SHP77 treated with DMSO at 0.1 percent for 48 hours (cell line): ENCODE measurements at regions not wholly inside any gene's neighbourhood (a gene's known extent, or its start where the extent isn't known, plus 50 kb on each side); places are given as distances from the start of the nearest gene placed in this dataset.

Experiments used
- DNase-seq: peaks from one replicate; lab custom pipeline; 2025; lab: John Stamatoyannopoulos, UW

- DNase-seq, result no peak
These were observed 159.5 kb upstream of the CNTN6 start for GRCh38 chr3:933326-933725.

GRCh38 chr3:944786-945185, 148.0 kb upstream of the CNTN6 start:
- no peak for DNase-seq

GRCh38 chr3:945738-946137, 147.1 kb upstream of the CNTN6 start:
- DNase-seq, result no peak

DNA sequence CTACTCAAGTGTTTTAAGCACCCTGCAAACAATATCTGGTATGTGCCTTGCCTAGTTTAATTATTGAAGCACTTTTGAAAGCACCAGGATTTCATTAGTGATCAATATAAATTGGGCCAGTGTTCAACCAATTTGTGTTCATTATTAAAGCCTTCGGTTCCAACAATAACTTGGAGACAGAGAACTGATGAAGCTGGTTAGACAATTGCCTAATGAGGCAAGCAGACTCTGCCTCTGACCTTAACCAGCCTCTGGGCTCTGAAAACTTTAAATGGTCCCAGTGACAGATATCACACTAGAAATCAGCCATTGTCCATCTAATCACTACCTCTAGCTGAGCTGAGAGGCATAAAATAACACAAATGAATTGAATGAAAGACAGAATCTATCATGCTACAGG, 139.9 kb upstream of the CNTN6 start:
- no peak for DNase-seq

DNA sequence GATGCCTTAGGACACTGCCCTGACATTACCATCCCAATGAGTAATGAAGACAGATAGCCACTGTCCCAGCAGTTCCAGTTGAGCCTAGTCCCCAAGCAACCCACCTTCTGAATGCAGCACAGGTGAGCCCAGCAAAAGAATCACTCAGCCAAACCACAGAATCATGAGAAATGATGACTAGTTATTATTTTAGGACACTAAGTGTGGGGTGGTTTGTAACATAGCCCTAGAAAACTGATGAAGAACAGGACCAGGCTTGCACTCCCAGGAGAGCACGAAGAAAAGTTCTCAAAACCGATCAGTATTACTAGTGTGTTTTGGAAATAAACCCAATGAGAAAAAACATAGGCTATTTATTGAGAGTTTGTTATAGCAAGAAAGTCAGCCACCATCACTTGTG, 129.6 kb upstream of the CNTN6 start:
- DNase-seq, result no peak

GRCh38 chr3:963755-964154, 129.1 kb upstream of the CNTN6 start:
- no peak for DNase-seq

- DNase-seq, result no peak
These were observed 127.0 kb upstream of the CNTN6 start for GRCh38 chr3:965826-966225.

GRCh38 chr3:966341-966740, 126.5 kb upstream of the CNTN6 start:
- DNase-seq, result no peak

DNA sequence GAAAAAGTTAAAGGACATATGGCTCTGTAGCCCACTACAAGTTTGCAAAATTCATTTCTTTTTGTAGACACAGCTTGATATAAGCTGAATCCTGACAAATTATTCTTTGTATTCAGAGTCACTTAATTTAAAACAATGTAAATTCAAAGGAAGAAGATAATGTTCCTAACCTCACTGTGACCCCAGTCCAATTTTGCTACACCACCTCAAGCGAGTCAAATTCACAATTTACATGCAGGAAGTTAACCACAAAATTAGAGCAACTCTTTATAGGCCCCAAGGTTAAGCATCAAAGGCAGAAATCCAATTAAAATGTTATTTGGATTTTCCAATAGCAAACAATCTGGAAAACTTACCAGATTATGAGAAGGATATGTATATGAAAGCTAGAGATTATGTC, 119.5 kb upstream of the CNTN6 start:
- no peak for DNase-seq

DNA sequence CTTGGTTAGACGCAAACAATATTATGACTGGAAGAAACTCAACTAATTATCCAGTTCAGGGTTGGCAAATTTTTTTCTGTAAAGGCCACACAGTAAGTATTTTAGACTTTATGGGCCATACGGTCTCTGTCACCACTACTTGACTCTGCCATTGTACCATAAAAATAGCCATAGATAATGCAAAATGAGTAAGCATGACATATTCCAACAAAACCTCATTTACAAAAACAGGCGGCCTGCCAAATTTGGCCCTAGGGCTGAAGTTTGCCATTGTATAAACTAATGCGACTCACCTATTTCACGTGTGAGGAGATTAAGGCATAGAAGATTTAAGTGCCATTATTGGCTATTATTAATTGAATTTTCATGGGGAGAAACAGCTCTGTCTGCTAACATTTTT, 116.8 kb upstream of the CNTN6 start:
- DNase-seq, result no peak

DNA sequence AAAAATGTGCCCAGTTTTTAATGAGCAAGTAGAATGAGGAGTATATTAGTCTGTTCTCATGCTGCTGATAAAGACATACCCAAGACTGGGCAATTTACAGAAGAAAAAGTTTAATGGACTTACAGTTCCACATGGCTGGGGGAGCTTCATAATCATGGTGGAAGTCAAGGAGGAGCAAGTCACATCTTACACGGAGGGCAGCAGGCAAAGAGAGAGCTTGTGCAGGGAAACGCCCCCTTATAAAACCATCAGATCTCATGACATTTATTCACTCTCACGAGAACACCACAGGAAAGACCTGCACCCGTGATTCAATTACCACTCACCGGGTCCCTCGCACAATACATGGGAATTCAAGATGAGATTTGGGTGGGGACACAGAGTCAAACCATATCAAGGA, 111.7 kb upstream of the CNTN6 start:
- DNase-seq, result no peak

GRCh38 chr3:988785-989184, 104.0 kb upstream of the CNTN6 start:
- DNase-seq, result no peak

- DNase-seq, result no peak
These were observed 100.0 kb upstream of the CNTN6 start for GRCh38 chr3:992871-993270.

- DNase-seq, result no peak
These were observed 90.8 kb upstream of the CNTN6 start for GRCh38 chr3:1002010-1002409.

DNA sequence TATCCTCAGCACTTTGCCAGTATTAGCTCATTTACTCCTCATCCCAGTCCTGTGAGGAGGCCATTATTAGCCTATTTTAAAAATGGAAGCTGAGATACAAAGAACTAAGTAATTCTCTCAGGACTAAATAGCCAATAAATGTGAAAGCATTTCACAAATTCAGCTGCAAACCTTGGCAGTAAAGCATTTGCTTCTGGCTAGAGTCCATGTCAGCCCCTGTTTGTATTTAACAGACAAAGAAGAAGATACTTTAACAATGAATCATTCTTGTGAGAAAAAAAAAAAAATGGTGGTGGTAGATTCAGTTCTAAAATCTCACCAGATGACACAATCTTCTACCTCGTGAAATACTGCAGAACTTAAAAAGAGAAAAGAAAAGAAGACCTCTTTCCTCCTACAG, 85.0 kb upstream of the CNTN6 start:
- no peak for DNase-seq

GRCh38 chr3:1010228-1010627, 82.6 kb upstream of the CNTN6 start:
- no peak for DNase-seq

- no peak for DNase-seq
These were observed 77.0 kb upstream of the CNTN6 start for GRCh38 chr3:1015826-1016225.

DNA sequence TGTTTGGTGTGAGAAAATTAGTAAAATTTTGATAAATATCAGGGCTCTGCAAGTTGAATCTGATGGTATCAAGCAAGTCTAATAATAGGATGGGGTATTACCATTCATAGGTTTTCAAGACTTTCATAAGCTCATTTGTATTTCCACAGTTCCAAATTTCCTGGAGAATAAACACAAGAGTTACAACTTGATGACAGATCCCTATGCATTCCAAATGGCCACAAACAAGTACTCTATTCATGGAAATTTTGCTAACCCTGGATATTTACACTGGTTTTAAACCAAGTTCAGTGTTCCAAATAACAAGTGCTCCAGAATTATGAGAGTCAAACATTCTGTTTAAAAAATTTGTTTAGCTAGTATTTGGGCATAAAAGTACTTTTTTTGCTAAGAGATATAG, 75.0 kb upstream of the CNTN6 start:
- DNase-seq, result no peak

DNA sequence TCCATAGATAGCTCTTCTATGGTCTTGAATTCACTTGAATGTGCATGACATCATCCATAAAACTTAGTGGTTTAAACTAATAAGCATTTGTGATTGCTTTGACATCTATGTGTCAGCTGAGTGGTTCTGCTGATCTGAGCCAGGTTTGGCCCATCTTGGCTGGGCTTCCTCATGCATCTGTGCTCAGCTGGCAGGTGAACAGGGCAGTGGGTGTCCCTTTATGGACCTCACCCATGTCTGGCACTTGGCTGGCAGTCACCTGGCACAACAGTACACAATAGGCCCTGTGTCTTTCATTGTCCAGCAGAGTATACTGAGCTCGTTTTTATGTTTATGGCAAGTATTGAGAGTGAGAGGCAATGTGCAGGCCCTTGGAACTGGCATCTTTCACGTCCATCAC, 73.7 kb upstream of the CNTN6 start:
- no peak for DNase-seq

DNA sequence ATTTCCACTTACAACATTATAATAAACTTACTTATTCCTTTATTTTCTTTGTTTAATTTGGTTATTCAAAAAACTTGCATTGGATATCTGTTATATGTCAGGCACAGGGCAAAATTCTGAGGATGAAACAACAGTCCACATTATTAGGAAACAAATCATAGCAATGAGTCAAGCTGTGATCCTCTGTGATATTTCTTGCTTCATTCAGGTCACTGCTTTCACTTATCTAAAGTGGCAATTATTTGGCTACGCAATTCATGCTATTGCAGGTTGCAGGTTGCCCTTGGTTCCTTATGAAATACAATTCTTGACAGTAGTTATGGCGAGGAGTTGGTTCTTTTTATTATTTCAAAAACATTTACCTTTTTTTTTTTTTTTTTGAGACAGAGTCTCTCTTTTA, 66.4 kb upstream of the CNTN6 start:
- no peak for DNase-seq

DNA sequence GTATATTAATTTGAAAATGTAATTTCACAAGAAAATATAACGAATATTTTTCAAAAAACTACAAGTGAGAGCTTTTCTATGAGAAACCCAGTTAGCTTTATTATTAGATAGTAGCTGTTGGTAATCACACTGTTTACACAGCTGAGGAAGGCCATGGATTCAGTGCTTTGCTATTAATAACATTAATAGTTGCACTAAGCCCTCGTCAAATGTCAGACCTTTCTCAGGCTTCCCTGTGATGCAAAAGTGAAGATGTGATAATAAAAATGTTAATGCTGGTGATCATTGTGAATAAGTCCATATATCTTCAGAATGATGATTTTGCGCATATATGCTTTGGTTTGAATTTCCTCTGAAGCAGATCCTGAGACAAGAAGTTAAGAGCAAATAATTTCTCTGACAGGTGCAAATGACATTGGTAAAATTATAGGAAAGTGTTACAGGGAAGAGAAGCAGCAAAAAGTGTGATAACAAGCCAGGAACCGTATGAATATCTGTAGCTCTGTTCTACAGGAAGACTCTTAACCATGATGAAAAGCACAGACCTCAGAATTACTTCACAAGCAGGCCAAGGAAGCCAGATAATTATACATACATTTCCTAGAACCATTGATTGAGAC, 56.5 kb upstream of the CNTN6 start:
- DNase-seq, result no peak

DNA sequence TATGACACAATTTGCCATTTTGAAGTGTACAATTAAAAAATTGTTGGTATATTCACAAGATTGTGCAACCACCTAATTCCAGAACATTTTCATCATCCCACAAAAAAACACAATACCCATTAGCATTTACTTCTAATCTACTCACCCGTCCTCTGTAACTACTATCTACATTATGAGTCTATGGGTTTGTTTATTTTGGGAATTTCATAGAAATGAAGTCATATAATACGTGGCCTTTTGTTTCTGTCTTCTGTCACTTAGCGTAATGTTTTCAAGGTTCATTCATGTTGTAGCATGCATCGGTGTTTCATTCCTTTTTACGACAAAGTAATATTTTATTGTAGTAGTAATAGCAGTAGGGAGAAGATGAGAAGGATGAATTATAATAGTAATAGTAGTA, 55.2 kb upstream of the CNTN6 start:
- no peak for DNase-seq
